ENCODE measurements at regions not wholly inside any gene's neighbourhood (a gene's known extent, or its start where the extent isn't known, plus 50 kb on each side); places are given as distances from the start of the nearest gene placed in this dataset.
"Not testable (repeated sequence)": the region's sequence is repeated elsewhere in the genome, so short reads cannot be mapped to it uniquely, and the experiment has no call there.

DNA sequence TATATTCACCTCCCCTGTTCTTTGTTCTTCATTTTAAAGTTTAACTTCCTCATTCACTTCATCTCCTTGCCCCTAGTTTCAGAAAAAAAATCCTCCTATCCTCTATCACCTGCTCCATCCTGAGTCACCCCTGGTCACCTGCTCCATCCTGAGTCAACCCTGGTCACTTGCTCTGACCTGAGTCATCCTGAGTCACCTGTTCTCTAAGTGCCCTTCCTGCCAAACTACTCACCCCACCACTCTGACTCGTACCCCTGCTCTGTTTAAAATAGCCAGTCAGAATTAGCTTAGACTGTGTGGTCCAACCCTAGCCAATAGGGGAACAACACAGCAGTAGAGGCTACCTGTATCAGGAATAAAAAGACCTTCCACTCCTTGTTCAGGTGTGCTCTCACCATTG is 716.9 kb downstream of the ZBBX start:
- no peak for DNase-seq (ENCODE audit: low spot score)

DNA sequence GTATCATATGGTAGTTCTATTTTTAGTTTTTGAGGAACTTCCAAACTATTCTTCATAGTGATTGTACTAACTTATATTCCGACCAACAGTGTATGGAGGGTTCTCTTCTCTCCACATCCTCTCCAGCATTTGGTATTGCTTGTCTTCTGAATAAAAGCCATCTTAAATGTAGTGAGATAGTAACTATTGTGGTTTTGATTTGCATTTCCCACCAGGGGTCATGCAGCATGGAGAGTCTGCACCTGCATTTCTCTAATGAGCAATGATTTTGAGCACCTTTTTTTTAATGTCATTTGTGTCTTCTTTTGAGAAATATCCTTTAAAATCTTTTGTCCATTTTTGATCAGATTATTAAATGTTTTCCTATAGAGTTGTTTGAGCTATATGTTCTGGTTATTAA is 718.5 kb downstream of the ZBBX start:
- DNase-seq (ENCODE audit: low spot score): no peak

- DNase-seq (ENCODE audit: low spot score): no peak
These were observed 719.1 kb downstream of the ZBBX start for GRCh38 chr3:166660962-166661361.

GRCh38 chr3:166637984-166638530 is 742.0 kb downstream of the ZBBX start:
- DNase-seq (ENCODE audit: low spot score): no peak

- no peak for DNase-seq (ENCODE audit: low spot score)
These were observed 745.9 kb downstream of the ZBBX start for GRCh38 chr3:166634091-166634746.

DNA sequence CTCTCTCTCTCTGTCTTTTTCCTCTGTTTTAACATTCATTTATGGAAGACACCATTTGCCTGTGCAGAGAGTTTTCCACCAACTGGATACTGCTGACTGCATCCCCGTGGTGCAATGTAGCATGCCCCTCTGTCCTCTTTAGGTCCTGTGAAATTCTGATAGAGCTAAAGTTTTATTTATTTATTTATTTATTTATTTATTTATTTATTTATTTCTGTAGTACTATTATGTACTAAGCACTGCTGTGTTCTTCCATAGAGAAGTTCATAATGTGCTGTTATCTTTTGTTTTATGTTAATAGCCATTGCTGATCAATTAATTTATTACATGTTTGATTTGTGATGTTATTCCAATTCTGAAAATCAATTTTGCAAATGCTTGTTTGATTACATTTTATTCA is 749.9 kb downstream of the ZBBX start:
- no peak for DNase-seq (ENCODE audit: low spot score)

- no peak for DNase-seq (ENCODE audit: low spot score)
These were observed 766.7 kb downstream of the ZBBX start for GRCh38 chr3:166613365-166613764.

GRCh38 chr3:166612761-166613160 is 767.3 kb downstream of the ZBBX start:
- DNase-seq (ENCODE audit: low spot score): not testable (repeated sequence)

DNA sequence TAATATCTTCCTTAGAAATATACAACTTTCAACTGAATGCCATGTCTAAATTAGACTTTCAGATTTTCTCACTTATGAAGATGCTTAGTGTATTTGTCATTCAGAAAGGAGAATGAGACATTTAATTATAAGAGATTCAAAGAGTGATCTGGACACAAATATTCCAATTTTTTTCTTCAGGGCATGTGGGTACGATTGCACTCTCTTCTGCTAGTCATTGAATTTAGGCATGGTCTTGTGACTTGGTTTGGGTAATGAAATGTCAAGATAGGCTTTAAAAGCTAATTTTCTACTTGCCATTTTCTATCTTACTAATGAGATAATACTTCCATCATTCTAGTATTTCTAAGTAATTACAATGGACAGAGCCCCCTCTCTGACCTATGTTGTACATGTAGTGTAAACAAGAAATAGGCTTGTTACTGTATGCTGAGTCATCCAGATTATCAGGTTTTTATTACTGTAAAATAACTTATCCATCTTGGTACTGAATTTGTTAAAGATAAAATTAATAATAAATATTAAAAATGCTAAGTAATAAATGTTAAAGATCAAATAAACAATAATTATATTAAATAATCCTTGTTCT is 770.8 kb upstream of the BCHE start:
- no peak for DNase-seq (ENCODE audit: low spot score)

DNA sequence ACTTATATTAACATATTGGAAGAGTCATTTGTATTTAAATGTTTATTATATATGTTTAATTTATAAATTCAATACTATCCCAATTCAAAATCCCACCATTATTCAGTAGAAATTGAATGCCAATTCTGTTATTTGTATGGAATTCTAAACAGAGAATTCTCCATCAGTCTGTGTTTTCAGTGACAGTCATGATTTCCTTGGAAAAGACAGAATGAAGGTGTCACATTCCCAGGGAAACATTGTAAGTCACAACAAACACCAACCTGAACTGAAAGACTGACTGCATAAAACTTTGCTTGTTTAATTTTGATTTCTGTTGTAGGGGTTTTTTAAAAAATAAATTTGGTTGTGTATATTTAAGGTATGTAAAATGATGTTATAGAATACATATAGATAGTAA is 769.8 kb upstream of the BCHE start:
- DNase-seq (ENCODE audit: low spot score): no peak

GRCh38 chr3:166593776-166594175 is 756.6 kb upstream of the BCHE start:
- DNase-seq (ENCODE audit: low spot score): no peak

DNA sequence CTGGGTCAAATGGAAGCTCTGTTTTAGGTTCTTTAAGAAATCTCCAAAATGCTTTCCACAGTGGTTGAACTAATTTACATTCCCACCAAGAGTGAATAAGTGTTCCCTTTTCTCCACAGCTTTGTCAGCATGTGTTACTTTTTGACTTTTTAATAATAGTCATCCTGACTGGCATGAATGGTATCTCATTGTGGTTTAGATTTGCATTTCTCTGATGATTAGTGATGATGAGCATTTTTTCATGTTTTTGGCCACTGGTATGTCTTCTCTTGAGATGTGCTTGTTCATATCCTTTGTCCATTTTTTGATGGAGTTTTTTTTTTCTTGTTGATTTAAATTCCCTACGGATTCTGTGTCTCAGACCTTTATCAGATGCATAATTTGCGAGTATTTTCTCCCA is 745.0 kb upstream of the BCHE start:
- DNase-seq (ENCODE audit: low spot score): no peak

DNA sequence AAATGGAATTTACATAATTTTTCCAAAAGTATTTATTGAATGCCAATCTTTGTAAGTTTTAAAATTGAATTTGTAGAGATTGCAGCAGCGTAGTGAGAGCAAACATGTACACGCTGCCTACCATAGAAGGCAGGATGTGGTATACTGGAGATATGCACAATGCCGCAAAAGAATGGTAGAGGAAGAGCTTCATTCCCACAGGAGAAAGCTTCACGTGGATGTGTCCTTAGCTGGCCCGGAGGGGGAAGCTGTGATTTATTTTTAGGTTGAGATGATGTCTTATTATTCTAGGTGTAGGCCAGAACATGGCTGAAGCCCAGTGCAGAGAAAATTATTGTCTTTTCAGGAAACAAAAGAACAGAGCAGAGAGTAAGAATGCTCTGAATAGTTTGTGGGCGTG is 743.3 kb upstream of the BCHE start:
- DNase-seq (ENCODE audit: low spot score): no peak

- no peak for DNase-seq (ENCODE audit: low spot score)
These were observed 737.9 kb upstream of the BCHE start for GRCh38 chr3:166575161-166575560.

GRCh38 chr3:166571686-166572085 is 734.5 kb upstream of the BCHE start:
- not testable (repeated sequence) for DNase-seq (ENCODE audit: low spot score)

DNA sequence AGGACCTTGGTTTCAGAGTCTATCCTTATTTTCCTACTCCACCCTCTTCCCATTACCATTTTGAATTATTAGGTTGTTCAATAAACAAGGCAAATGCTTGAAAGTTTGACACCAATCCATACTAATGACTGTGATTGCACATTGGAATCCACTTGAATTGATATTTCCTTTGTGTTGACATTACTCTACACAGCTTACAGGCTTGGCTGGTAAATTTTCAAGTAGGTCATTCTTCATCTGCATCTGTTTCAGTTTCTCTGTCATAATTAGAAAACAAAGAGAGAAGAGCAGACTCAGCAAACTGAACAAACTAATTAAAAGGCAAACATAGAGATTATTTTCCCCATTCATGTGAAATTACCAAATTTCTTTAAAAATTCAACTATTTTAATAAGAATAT is 732.9 kb upstream of the BCHE start:
- no peak for DNase-seq (ENCODE audit: low spot score)

DNA sequence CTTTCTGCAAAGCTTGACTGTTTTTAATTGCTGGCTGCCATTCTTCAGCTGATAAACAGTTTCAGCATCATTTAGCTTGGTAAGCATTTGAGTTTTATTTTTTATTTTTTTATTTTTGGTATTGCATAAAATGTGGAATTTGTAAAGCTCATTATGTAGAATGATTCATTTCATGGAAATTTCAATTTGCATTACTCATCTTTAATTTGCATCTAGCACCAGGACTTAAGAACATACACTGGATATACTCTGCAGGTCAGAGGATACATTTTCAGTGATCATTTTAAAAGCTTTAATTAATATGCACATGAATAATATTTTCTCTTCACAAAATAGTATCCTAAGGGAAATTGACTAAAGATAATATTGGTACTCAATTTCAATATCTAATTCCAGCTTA is 732.4 kb upstream of the BCHE start:
- no peak for DNase-seq (ENCODE audit: low spot score)

DNA sequence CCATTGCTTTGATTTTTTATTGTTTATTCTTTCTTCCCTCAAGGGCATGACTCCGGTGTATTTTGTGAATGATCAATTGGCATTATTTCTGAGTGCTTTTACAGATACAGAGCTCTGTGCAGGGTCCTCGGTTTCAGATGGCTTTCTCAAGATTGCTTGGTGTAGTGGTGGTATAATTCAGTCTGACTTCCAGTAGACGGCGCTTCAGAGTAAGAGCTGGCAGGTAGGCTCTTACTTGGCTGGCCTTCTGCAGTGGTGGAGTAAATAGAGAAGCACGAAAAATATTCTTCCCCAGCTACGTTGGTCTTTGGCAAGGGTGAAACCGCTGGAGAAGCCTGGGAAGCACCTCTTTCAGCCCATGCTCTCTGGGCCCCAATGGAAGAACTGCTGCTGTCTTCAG is 723.0 kb upstream of the BCHE start:
- no peak for DNase-seq (ENCODE audit: low spot score)

DNA sequence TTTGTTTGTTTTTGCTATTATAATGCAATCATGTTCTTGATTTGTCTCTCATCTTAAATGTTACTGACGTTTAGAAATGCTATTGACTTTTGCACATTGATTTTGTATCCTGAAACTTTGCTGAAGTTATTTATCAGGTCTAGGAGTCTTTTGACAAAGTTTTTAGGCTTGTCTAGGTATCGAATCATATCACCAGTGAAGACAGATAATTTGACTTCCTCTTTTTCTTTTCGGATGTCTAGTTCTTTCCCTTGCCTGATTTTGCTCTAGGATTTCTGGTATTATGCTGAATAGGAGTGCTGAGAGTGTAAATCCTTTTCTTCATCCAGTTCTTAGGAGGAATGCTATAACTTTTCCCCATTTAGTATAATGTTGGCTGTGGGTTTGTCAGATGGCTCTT is 719.7 kb upstream of the BCHE start:
- no peak for DNase-seq (ENCODE audit: low spot score)

GRCh38 chr3:166554023-166554422 is 716.8 kb upstream of the BCHE start:
- DNase-seq (ENCODE audit: low spot score): no peak

- DNase-seq (ENCODE audit: low spot score): no peak
These were observed 696.5 kb upstream of the BCHE start for GRCh38 chr3:166533740-166534139.

DNA sequence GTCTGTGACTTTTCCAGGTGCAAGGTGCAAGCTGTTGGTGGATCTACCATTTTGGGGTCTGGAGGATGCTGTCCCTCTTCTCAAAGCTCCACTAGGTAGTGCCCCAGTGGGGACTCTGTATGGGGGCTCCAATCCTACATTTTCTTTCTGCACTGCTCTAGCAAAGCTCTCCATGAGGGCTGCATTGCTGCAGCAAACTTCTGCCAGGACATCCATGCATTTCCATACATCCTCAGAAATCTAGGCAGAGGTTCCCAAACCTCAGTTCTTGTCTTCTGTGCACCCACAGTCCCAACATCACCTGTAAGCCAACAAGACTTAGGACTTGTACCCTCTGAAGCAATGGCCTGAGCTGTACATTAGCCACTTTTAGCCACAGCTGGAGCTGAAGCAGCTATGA is 694.5 kb upstream of the BCHE start:
- DNase-seq (ENCODE audit: low spot score): no peak

DNA sequence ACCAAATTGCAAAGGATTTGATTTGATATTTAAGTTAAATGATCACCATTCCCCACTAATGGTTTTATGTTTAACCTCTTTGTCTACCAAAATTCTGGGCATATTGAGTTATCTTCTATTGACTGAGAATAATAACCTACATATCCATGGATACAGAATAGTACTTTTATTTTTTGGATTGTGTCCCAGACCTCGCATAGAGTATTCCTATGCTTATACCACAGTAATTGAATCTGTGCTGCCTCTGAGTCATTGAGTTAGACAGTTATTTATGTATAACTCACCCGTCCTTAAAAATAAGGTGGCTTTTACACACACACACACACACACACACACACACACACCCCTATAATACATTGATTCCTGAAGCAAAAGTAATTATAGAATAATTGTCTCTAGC is 690.1 kb upstream of the BCHE start:
- DNase-seq (ENCODE audit: low spot score): no peak

DNA sequence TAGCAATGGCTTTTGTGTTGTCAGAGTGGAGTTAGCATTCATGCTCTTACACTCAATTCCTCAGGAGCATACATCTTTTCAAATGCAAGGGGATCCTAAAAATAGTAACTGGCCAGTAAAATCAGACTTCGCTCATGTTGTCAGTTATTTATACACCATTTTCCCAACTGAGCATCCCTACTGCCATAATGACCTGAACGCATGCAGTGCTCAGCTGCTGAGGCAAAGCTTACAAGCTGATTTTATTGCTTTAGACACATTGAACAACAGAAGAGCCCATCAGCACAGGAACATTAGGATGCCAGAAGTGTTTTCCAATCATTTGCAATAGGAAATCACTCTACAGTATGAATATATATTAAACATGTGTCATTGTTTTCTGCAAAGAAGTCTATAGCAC is 689.7 kb upstream of the BCHE start:
- no peak for DNase-seq (ENCODE audit: low spot score)

Data from pons (tissue), 1 donor.